KMS-11 (cell line): ENCODE measurements at regions not wholly inside any gene's neighbourhood (a gene's known extent, or its start where the extent isn't known, plus 50 kb on each side); places are given as distances from the start of the nearest gene placed in this dataset.

Source experiments
- H2AFZ ChIP-seq: fragments of 200-600 bp; sonication (generic); 2 replicates; pipeline ENCODE4 v1.6.1; 2016; ENCODE audit warnings: antibody characterized with exemption, mixed run types, low read depth
- H3K27ac ChIP-seq: fragments of 200-600 bp; sonication (generic); 2 replicates; pipeline ENCODE4 v1.6.1; 2016; ENCODE audit warnings: mild to moderate bottlenecking, mixed run types
- H3K27me3 ChIP-seq: fragments of 200-600 bp; sonication (generic); 2 replicates; pipeline ENCODE4 v1.6.1; 2017; ENCODE audit warnings: mild to moderate bottlenecking, low read depth, mixed run types, moderate library complexity; ENCODE audit not compliant: insufficient read depth
- H3K36me3 ChIP-seq: fragments of 200-600 bp; sonication (generic); 2 replicates; pipeline ENCODE4 v1.6.1; 2017; ENCODE audit warnings: mild to moderate bottlenecking, mixed run types; ENCODE audit not compliant: insufficient read depth
- H3K4me1 ChIP-seq: fragments of 200-600 bp; sonication (generic); 2 replicates; pipeline ENCODE4 v1.6.1; 2016; ENCODE audit warnings: mild to moderate bottlenecking, low read depth, mixed run types; ENCODE audit not compliant: poor library complexity, severe bottlenecking
- H3K4me2 ChIP-seq: fragments of 200-600 bp; sonication (generic); 2 replicates; pipeline ENCODE4 v1.7.0; 2016; ENCODE audit warnings: mild to moderate bottlenecking, mixed run types
- H3K4me3 ChIP-seq: fragments of 200-600 bp; sonication (generic); IDR thresholded peaks from 2 replicates; pipeline ENCODE4 v1.6.1; 2017; ENCODE audit warnings: low read depth, low read length, mixed read lengths; ENCODE audit not compliant: insufficient read depth
- H3K79me2 ChIP-seq: fragments of 200-600 bp; sonication (generic); 2 replicates; pipeline ENCODE4 v1.6.1; 2016; ENCODE audit warnings: low read depth, mixed run types; ENCODE audit not compliant: insufficient read depth
- H3K9ac ChIP-seq: fragments of 200-600 bp; sonication (generic); 2 replicates; pipeline ENCODE4 v1.6.1; 2016; ENCODE audit warnings: mild to moderate bottlenecking, mixed run types
- H4K20me1 ChIP-seq: fragments of 200-600 bp; sonication (generic); 2 replicates; pipeline ENCODE4 v1.6.1; 2016; ENCODE audit warnings: mild to moderate bottlenecking, mixed run types; ENCODE audit not compliant: insufficient read depth
- CTCF ChIP-seq: fragments of 200-600 bp; sonication (generic); conservative IDR thresholded peaks from 2 replicates; pipeline ENCODE4 v1.6.1; 2017; ENCODE audit warnings: low read depth, mild to moderate bottlenecking, antibody characterized with exemption, low read length, moderate library complexity, mixed read lengths

DNA sequence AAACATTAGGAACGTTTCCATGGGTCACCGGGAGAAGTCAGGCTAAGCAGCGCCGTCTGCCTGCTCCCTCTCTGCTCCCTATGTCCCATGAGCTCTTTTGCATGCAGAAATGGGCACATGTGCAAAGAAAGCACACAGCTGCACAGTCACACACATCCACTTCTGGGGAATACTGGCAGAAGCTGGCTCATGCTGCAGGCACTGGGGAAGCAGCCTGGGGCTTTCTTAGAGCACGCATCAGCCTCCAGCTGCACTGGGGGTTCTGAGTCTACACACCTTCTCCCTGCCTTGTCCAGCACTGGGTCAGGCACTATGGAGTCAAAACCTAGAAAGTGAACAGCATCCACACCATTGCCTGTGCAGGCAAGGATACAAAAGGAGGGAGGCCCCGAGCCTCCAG lies 76.1 kb upstream of the FOXQ1 start:
- H3K36me3 ChIP-seq = no peaks in the 10 kb centered on the region
- no peaks in the 10 kb centered on the region for H3K4me1 ChIP-seq
- no peak overlapping the region for H3K9ac ChIP-seq
- H3K4me3 ChIP-seq = no peak overlapping the region
- no peak overlapping the region for H3K4me2 ChIP-seq
- no peaks in the 10 kb centered on the region for H4K20me1 ChIP-seq
- H2AFZ ChIP-seq = no peak overlapping the region
- no peaks in the 10 kb centered on the region for H3K27me3 ChIP-seq
- H3K27ac ChIP-seq = no peak overlapping the region
- TF ChIP-seq CTCF = no peak
- H3K79me2 ChIP-seq = no peaks in the 10 kb centered on the region

DNA sequence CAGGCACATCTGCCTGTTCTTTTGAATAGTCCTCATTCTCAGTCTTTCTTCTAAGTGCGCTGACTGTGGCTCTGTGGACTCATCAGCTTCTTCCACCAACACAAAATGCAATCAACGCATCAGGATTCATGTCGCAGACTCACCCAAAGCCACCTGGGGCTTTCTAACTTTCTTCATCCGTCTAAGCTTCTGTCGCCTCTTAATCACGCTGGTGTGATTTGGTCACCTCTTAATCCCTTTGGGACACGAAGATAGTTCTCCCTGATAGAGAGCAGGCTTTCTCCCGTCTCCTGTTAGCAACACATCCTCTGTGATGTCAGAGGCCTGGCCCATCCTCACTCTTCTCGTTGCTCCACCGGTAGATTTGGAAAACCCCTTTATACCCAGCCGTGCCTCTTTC lies 78.0 kb upstream of the FOXQ1 start:
- Histone ChIP-seq H3K4me2 (no peak overlapping the region), H3K79me2 (no peaks in the 10 kb centered on the region), H3K27me3 (no peaks in the 10 kb centered on the region), H4K20me1 (no peaks in the 10 kb centered on the region), H3K27ac (no peak overlapping the region), H2AFZ (no peak overlapping the region), H3K4me3 (no peak overlapping the region), H3K9ac (no peak overlapping the region), H3K4me1 (no peaks in the 10 kb centered on the region), H3K36me3 (no peaks in the 10 kb centered on the region)
- TF ChIP-seq CTCF = no peak

GRCh38 chr6:1232578-1232977 lies 79.3 kb upstream of the FOXQ1 start:
- H3K4me2 ChIP-seq = no peak overlapping the region
- H3K4me1 ChIP-seq = no peaks in the 10 kb centered on the region
- TF ChIP-seq CTCF = no peak
- no peaks in the 10 kb centered on the region for H3K79me2 ChIP-seq
- no peak overlapping the region for H3K4me3 ChIP-seq
- no peaks in the 10 kb centered on the region for H3K27me3 ChIP-seq
- no peaks in the 10 kb centered on the region for H3K36me3 ChIP-seq
- H3K27ac ChIP-seq = no peak overlapping the region
- H3K9ac ChIP-seq = no peak overlapping the region
- H4K20me1 ChIP-seq = no peaks in the 10 kb centered on the region
- no peak overlapping the region for H2AFZ ChIP-seq

DNA sequence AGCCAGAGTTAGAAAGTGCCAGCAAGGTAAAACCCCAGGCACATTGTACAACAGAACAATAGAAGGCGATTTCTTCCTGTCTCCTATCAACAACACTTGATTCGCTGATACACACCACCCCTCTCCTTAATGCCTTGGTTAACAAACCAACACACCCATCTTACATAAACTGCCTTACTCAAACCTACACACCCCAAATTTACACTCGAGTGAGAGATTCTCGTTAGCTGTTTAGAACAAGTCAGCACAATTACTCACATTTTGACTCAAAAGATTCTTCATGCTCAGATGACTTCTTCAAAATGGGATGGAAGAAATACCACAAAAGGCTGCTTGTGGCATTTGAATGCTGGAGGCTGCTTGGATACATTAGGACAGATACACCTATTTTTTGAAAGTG lies 80.0 kb upstream of the FOXQ1 start:
- Histone ChIP-seq H3K27ac (no peak overlapping the region), H3K27me3 (no peaks in the 10 kb centered on the region), H3K36me3 (no peaks in the 10 kb centered on the region), H3K79me2 (no peaks in the 10 kb centered on the region), H2AFZ (no peak overlapping the region), H3K4me1 (no peaks in the 10 kb centered on the region), H3K4me3 (no peak overlapping the region), H3K4me2 (no peak overlapping the region), H4K20me1 (no peaks in the 10 kb centered on the region), H3K9ac (no peak overlapping the region)
- no peak for TF ChIP-seq CTCF
